NB4 (cell line): ENCODE measurements at regions not wholly inside any gene's neighbourhood (a gene's known extent, or its start where the extent isn't known, plus 50 kb on each side); places are given as distances from the start of the nearest gene placed in this dataset.

ENCODE experiments used
- DNase-seq: peaks from one replicate; pipeline ENCODE4 v3.0.0; 2010; ENCODE audit warnings: low read depth
- H3K4me3 ChIP-seq: one replicate; pipeline ENCODE4 v1.5.1; 2011; ENCODE audit warnings: mild to moderate bottlenecking, low read depth, low read length, moderate library complexity
- MYC ChIP-seq: IDR thresholded peaks from 2 replicates; pipeline ENCODE4 v1.6.1; 2011; ENCODE audit warnings: low read depth, low read length
- POLR2A ChIP-seq: IDR thresholded peaks from 2 replicates; pipeline ENCODE4 v1.6.1; 2011; ENCODE audit warnings: mild to moderate bottlenecking; ENCODE audit not compliant: insufficient read length; ENCODE audit errors: extremely low read depth
- TF ChIP-seq, protein P1 (sequence below): IDR thresholded peaks from one replicate; pipeline ENCODE4 v1.5.1; 2012; ENCODE audit warnings: low read depth, low read length
- TF ChIP-seq, protein P2 (sequence below): IDR thresholded peaks from 2 replicates; pipeline ENCODE4 v1.6.1; 2011; ENCODE audit warnings: low read depth, low read length

DNA sequence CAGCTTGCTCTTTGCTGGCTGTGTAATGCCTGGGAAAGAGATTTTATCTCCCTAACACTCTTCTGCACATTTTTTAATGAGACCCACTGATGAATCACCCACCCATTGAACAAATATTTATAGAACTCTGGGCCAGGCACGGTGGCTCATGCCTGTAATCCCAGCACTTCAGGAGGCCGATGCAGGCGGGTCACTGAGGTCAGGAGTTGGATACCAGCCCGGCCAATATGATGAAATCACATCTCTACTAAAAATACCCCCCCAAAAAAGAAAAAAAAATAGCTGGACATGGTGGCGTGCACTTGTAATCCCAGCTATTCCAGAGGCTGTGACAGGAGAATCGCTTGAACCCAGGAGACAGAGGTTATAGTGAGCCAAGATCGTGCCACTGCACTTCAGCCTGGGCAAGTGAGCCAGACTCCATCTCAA, 82.1 kb upstream of the SIRPA start:
- H3K4me3 ChIP-seq: no peak overlapping the region
- TF ChIP-seq, protein P1, sequence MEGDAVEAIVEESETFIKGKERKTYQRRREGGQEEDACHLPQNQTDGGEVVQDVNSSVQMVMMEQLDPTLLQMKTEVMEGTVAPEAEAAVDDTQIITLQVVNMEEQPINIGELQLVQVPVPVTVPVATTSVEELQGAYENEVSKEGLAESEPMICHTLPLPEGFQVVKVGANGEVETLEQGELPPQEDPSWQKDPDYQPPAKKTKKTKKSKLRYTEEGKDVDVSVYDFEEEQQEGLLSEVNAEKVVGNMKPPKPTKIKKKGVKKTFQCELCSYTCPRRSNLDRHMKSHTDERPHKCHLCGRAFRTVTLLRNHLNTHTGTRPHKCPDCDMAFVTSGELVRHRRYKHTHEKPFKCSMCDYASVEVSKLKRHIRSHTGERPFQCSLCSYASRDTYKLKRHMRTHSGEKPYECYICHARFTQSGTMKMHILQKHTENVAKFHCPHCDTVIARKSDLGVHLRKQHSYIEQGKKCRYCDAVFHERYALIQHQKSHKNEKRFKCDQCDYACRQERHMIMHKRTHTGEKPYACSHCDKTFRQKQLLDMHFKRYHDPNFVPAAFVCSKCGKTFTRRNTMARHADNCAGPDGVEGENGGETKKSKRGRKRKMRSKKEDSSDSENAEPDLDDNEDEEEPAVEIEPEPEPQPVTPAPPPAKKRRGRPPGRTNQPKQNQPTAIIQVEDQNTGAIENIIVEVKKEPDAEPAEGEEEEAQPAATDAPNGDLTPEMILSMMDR: no peak
- TF ChIP-seq MYC: no peak
- TF ChIP-seq, protein P2, sequence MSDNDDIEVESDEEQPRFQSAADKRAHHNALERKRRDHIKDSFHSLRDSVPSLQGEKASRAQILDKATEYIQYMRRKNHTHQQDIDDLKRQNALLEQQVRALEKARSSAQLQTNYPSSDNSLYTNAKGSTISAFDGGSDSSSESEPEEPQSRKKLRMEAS: no peak
- no peak for TF ChIP-seq POLR2A
- DNase-seq: no peak

DNA sequence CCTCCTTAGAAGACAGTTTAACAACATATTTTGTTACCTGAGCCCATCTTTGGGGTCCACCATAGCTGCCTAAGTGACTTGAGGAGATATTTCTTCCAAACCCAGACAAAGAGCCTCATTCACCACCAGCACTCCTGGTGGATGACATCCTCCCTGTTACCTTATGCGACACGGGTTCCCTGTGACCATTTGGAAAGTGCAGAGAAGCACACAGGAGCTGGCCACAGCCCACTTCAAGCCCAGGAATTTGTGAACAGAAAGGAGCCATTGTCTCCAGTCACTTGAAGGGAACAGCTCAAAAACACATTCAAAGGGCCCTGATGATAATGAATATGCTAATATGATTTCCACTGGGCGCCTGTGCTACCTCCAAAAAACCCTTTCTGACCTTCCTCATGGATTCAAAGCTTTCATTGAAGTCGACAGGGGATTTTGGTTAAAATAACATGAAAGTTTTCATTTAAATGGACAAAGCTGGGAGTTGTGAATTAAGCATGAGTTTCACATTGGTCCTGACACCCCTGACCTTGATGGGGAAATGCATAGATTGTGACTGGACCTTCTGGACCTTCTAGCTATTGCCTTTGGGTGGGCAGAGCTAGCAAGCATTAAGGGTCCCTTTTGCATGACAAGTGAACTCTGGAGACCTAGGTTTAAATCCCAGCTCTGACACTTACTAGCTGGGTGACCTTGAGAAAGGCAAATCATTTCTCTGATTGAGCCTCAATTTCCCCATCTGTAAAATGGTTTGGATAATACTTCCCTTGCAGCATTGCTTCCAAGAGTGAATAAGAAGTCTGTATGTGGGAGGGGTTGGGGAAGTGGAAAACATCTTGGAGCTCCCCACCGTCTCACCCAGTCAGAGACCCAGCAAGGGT, 83.3 kb upstream of the SIRPA start:
- no peak for DNase-seq
- H3K4me3 ChIP-seq: no peak overlapping the region
- TF ChIP-seq POLR2A (no peak), MYC (no peak)
- TF ChIP-seq, protein P2: no peak
- TF ChIP-seq, protein P1: no peak

DNA sequence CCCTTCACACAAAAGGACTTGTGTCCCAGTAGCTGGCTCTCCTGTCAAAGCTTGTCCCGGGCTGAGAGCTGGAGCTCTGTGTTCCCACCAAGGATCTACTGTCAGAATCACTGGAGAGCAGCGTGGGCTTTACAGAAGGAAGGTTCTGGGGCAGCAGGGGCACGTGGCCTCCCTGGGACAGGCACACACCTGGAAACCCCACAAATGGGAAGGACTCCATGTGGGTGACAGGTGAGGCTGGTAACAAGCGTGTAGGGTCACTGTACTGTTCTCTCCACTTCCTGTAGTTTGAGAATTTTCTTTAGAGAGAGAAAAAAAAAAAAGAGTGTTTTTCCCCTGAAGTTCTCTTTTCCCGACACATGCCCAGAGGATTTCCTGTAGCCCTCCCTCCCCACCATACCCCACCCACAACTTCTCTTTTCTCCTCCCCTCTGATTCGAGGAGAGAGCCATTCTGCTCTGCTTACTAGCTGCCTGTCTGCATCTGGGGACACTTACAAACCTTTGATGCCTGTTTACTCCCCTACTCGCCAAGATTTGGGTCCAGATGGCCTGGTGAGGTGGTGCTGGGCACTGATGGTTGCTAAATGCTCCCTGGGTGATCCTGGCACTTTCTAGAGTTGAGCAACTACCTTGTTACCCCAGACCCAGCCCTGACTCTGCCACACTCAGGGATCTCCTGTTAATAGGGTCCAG, 84.1 kb upstream of the SIRPA start:
- TF ChIP-seq MYC (peak; percentile 29; the same call in 1 of the 2 replicates), POLR2A (no peak)
- TF ChIP-seq, protein P2: peak; percentile 72
- TF ChIP-seq, protein P1: no peak
- DNase-seq: peak; percentile 84
- H3K4me3 ChIP-seq: no peak overlapping the region

DNA sequence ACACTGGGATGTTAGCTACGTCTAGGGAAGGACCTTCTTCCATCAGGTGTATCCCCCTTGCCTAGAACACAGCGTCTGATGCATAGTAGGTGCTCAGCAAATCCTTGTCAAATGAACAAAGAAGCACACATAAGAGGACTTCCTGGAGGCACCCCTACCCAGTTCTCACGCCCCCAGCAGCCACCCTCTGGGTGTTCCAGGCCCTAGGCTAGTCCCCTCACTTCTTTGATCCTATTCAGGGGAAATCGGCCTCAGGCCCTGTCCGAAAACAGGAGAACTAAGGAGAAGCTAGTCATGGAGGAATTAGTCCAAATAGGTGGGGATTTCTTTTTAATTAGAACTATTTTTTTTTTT, 84.7 kb upstream of the SIRPA start:
- TF ChIP-seq, protein P1: no peak
- TF ChIP-seq, protein P2: no peak
- TF ChIP-seq MYC (no peak), POLR2A (no peak)
- no peak for DNase-seq
- no peak overlapping the region for H3K4me3 ChIP-seq

DNA sequence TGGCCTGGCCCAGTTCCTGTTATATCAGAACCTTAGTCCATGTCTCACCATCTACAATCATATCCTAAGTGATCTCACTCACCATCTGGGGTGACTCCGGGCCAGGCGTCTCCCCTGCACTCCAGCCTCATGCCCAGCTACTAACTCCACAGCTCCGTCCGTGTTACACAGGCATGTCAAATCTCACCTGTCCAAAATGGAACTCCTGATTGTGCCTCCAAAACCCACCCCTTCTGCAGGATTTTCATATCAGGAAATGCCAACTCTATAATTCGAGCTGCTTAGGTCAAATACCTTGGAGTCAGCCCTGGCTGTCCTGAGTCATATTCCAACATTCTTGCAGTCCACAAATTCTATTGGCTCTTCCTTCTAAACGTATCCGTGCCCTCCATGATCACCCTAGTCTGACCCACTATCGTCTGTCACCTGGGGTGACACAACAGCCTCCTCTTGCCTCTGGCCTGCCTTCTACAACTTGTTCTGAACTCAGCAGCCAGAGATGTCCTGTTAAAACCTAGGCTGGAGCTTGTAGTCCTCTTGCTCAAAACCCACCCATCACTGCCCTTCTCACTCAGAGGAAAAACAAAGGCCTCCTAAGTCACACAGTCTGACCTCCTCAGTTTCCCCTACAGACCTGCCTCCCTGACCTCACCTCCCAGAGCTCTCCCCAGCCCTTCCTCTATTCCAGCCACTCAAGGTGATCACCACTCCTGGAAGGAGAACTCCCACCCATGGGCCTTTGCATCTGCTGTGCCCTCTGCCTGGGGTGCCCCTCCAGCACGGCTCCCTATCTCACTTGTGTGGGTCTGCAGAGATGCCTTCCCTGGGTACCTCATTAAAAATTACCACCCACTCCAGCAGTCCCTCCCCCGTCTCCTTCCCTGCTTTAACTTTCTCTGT, 85.3 kb upstream of the SIRPA start:
- no peak overlapping the region for H3K4me3 ChIP-seq
- no peak for DNase-seq
- TF ChIP-seq, protein P1: no peak
- TF ChIP-seq POLR2A (no peak), MYC (no peak)
- TF ChIP-seq, protein P2: no peak
